ENCODE measurements at regions not wholly inside any gene's neighbourhood (a gene's known extent, or its start where the extent isn't known, plus 50 kb on each side); places are given as distances from the start of the nearest gene placed in this dataset.
"Not testable (repeated sequence)": the region's sequence is repeated elsewhere in the genome, so short reads cannot be mapped to it uniquely, and the experiment has no call there.

DNA sequence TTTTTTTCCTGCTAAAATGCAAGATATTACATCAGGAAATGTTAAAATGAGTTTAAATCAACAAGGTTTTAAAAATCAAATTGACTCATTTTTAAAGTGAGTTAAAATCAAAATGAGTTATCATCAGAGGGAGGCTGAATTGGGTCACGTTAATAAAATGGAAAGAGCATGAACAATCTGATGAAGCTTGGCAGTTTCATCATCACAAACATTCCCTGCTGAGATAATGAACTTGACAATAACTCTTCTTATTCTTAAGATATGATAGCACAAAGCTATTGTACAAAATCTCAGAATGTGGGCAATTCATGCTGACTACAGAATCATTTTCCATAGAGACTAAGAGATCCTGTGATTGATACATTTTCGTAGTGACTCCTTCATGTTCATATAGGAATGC lies 1086.7 kb downstream of the STIM2 start:
- FAIRE-seq (no peak), DNase-seq (ENCODE audit: insufficient read length) (no peak)
- no peak for TF ChIP-seq TAF1 (IDR thresholded peaks at IDR 0.05; ENCODE audit: borderline replicate concordance, low read depth, low read length)
- TF ChIP-seq POLR2A (IDR thresholded peaks at IDR 0.05; ENCODE audit: low read depth, low read length): no peak
- TF ChIP-seq POLR2AphosphoS5 (IDR thresholded peaks at IDR 0.05; ENCODE audit: low read depth, low read length): no peak

DNA sequence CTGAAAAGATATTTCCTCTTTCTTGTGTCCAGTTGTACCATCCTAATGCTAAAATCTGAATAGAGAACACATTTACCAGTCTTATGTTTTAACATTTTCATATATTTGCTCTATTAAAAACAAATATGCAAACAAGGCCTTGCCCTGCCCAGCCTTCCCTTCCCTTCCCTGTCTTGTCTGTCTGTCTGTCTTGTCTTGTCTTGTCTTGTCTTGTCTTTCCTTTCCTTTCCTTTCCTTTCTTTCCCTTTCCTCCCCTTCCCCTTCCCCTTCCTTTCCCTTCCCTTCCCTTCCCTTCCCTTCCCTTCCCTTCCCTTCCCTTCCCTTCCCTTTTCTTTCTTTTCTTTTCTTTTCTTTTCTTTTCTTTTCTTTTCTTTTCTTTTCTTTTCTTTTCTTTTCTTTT lies 1103.5 kb downstream of the STIM2 start:
- FAIRE-seq: no peak
- TF ChIP-seq TAF1 (IDR thresholded peaks at IDR 0.05; ENCODE audit: borderline replicate concordance, low read depth, low read length) (no peak), POLR2AphosphoS5 (IDR thresholded peaks at IDR 0.05; ENCODE audit: low read depth, low read length) (no peak), POLR2A (IDR thresholded peaks at IDR 0.05; ENCODE audit: low read depth, low read length) (no peak)
- no peak for DNase-seq (ENCODE audit: insufficient read length)

DNA sequence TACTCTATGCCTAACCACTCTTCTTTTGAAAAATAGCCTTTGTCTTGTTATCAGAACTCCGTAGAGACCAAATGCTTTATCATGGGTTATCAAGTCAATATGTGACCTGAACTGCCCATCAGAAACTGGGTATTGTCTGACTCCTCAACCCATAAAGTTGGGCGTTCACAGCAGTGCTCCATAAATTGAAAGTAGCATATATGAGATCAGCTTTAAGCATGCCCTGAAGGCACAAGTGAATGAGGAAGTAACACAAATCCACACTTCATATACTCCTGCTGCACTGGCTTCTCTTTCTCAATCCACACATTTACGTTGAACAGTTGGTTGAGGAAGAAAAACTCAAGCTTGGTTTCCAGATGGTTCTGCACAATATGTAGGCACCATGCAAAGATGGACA lies 1106.0 kb downstream of the STIM2 start:
- FAIRE-seq (no peak), DNase-seq (ENCODE audit: insufficient read length) (no peak)
- no peak for TF ChIP-seq TAF1 (IDR thresholded peaks at IDR 0.05; ENCODE audit: borderline replicate concordance, low read depth, low read length)
- no peak for TF ChIP-seq POLR2AphosphoS5 (IDR thresholded peaks at IDR 0.05; ENCODE audit: low read depth, low read length)
- no peak for TF ChIP-seq POLR2A (IDR thresholded peaks at IDR 0.05; ENCODE audit: low read depth, low read length)

DNA sequence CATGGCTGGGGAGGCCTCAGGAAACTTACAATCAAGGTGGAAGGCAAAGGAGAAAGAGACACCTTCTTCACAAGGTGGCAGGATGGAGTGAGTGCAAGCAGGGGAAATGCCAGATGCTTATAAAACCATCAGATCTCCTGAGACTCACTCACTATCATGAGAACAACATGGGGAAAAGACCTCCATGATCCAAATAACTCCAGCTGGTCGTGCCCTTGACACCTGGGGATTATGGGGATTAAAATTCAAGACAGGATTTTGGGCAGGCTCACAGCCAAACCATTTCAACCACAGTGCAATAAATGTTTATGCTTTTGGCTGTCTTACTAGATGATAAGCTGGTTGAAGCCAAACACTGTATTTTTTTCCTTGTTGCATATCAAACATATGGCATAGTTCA lies 1112.4 kb downstream of the STIM2 start:
- no peak for DNase-seq (ENCODE audit: insufficient read length)
- FAIRE-seq: no peak
- no peak for TF ChIP-seq POLR2A (IDR thresholded peaks at IDR 0.05; ENCODE audit: low read depth, low read length)
- no peak for TF ChIP-seq POLR2AphosphoS5 (IDR thresholded peaks at IDR 0.05; ENCODE audit: low read depth, low read length)
- TF ChIP-seq TAF1 (IDR thresholded peaks at IDR 0.05; ENCODE audit: borderline replicate concordance, low read depth, low read length): no peak

DNA sequence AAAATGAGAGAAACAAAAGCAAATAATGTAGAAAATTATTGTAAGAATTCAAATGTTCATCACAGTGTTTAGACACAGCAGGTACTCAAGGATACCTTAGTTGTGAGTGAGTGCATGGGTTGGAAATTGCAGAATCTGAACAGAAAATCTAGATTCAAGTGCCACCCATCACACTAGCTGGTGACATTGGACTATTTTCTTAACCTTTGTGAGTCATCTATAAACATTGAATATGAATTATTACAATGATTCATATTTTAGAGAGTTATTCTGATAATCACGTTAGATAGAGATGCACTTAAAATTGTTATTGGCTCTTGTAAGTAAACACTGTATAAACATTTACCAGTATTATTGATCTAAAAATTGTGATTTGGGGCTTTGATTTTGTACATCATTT lies 1113.1 kb downstream of the STIM2 start:
- FAIRE-seq: no peak

DNA sequence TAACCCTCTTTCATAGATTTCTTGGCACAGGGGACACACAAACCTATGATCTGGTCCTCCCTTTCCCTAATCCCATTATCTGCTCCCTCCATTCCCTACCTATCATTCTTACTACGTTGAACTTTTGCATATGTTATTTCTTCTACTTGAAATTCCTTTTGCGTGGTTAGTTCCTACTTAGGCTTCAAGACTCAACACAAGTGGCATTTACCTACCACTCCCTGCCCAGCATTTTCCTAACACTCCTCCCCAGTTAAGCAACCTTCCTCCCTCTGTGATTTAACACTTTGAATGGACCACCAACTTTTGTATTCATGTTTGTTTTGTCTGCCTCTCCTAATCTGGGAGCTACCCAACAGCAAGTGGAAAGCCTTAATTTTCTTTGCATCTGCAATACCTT lies 1113.7 kb downstream of the STIM2 start:
- FAIRE-seq: no peak
- TF ChIP-seq POLR2A (IDR thresholded peaks at IDR 0.05; ENCODE audit: low read depth, low read length) (no peak), POLR2AphosphoS5 (IDR thresholded peaks at IDR 0.05; ENCODE audit: low read depth, low read length) (no peak), TAF1 (IDR thresholded peaks at IDR 0.05; ENCODE audit: borderline replicate concordance, low read depth, low read length) (no peak)
- DNase-seq (ENCODE audit: insufficient read length): no peak

More for the DNA sequence above, 1113.1 kb downstream of the STIM2 start:
- DNase-seq (ENCODE audit: insufficient read length): no peak
- no peak for TF ChIP-seq POLR2AphosphoS5 (IDR thresholded peaks at IDR 0.05; ENCODE audit: low read depth, low read length)
- TF ChIP-seq TAF1 (IDR thresholded peaks at IDR 0.05; ENCODE audit: borderline replicate concordance, low read depth, low read length): no peak
- no peak for TF ChIP-seq POLR2A (IDR thresholded peaks at IDR 0.05; ENCODE audit: low read depth, low read length)

DNA sequence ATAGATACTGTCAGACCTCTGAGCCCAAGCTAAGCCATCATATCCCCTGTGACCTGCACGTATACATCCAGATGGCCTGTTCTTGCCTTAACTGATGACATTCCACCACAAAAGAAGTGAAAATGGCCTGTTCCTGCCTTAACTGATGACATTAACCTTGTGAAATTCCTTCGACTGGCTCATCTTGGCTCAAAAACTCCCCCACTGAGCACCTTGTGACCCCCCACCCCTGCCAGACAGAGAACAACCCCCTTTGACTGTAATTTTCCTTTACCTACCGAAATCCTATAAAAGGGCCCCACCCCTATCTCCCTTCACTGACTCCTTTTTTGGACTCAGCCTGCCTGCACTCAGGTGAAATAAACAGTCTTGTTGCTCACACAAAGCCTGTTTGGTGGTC lies 1114.2 kb downstream of the STIM2 start:
- not testable (repeated sequence) for FAIRE-seq; DNase-seq (ENCODE audit: insufficient read length)

DNA sequence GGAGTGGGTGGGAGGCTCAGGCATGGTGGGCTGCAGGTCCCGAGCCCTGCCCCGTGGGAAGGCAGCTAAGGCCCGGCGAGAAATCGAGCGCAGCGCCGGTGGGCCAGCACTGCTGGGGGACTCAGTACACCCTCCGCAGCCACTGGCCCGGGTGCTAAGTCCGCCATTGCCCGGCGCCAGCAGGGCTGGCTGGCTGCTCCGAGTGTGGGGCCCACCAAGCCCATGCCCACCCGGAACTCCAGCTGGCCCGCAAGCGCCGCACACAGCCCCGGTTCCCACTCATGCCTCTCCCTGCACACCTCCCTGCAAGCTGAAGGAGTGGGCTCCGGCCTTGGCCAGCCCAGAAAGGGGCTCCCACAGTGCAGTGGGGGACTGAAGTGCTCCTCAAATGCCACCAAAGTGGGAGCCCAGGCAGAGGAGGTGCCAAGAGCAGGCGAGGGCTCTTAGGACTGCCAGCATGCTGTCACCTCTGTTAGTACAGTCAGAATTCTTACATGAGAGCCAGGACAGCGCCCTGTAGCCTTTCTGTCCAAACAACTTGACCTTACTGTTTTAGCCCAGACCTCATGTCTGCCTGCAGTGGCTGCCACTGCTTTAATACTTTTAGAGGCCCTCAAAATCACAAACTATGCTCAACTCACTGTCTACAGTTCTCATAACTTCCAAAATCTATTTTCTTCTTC lies 1117.9 kb downstream of the STIM2 start:
- not testable (repeated sequence) for FAIRE-seq; DNase-seq (ENCODE audit: insufficient read length)

DNA sequence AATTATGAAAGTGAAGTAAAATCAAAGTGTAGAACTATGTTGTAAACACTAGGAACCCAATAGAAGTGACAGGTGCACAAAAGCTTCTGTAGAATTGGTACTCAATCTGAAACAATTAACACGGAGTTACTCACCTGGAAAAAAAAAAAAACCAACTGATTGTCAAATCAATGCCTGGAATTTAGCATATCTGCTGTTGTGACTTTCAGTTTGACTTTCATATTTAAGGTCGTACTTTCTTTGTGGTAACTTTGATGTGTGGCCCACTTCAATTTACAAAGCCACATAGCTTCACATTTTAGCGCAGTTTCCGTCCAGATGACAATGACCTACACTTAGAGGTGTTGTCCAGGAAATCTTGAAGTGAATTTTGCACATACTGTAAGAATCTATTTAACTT lies 1124.9 kb downstream of the STIM2 start:
- no peak for TF ChIP-seq POLR2AphosphoS5 (IDR thresholded peaks at IDR 0.05; ENCODE audit: low read depth, low read length)
- no peak for TF ChIP-seq POLR2A (IDR thresholded peaks at IDR 0.05; ENCODE audit: low read depth, low read length)
- TF ChIP-seq TAF1 (IDR thresholded peaks at IDR 0.05; ENCODE audit: borderline replicate concordance, low read depth, low read length): no peak
- FAIRE-seq (no peak), DNase-seq (ENCODE audit: insufficient read length) (no peak)

DNA sequence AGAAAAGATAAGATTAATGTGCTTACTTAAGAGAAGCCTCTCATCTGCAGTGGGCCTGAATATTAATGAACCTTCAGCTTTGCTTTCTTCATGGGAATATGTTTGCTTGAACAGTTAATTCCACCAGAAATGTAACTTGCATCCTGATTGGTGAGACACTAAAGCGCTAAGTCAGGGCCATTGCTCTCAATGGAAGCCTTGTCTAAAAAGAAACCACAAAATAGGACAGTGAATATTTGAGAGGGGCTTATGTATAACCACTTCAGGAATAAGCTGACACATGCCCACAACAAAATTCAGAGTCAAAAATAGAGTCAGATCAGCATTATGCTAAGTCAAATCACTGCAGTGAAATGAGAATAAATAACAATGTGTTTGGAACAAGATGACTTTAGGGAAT lies 1125.8 kb downstream of the STIM2 start:
- DNase-seq (ENCODE audit: insufficient read length) (no peak), FAIRE-seq (no peak)
- TF ChIP-seq TAF1 (IDR thresholded peaks at IDR 0.05; ENCODE audit: borderline replicate concordance, low read depth, low read length): no peak
- no peak for TF ChIP-seq POLR2AphosphoS5 (IDR thresholded peaks at IDR 0.05; ENCODE audit: low read depth, low read length)

DNA sequence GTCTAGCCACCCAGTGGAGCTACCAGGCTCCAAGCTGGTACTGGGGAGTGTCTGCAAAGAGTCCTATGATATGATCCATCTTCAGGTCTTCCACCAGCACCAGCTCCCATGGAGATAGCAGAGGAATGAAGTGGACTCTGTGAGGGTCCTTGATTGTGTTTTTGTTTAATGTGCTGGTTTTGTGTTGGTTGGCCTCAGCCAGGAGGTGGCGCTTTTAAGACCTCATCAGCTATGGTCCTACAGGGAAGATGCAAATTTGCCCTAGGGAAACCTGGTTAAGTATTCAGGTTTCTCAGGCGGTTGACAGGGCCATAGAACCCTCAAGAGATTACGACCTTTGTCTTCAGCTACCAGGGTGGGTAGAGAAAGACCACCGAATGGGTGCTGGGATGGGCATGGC lies 1141.1 kb downstream of the STIM2 start:
- TF ChIP-seq TAF1 (IDR thresholded peaks at IDR 0.05; ENCODE audit: borderline replicate concordance, low read depth, low read length): no peak
- TF ChIP-seq POLR2A (IDR thresholded peaks at IDR 0.05; ENCODE audit: low read depth, low read length): no peak
- no peak for TF ChIP-seq POLR2AphosphoS5 (IDR thresholded peaks at IDR 0.05; ENCODE audit: low read depth, low read length)
- no peak for FAIRE-seq
- DNase-seq (ENCODE audit: insufficient read length): no peak

DNA sequence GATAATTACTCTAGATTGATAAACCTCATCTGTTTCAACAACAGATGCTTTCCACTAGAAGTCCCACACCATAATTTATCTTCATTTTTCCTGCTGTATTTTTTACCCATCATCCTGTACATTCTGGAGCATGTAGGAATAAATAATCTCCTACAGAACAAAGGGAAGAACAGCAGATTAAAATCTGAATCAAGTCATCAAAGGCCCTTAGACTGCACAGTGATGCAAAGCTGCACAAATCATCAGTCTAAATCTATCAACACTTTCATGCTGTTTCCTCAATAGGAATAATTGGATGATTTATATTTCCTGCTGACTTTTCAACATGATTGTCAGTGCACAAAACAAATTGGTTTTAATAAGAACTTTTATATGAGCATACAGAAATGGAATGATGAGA lies 1143.9 kb downstream of the STIM2 start:
- FAIRE-seq (no peak), DNase-seq (ENCODE audit: insufficient read length) (no peak)
- no peak for TF ChIP-seq TAF1 (IDR thresholded peaks at IDR 0.05; ENCODE audit: borderline replicate concordance, low read depth, low read length)
- TF ChIP-seq POLR2AphosphoS5 (IDR thresholded peaks at IDR 0.05; ENCODE audit: low read depth, low read length): no peak
- no peak for TF ChIP-seq POLR2A (IDR thresholded peaks at IDR 0.05; ENCODE audit: low read depth, low read length)

DNA sequence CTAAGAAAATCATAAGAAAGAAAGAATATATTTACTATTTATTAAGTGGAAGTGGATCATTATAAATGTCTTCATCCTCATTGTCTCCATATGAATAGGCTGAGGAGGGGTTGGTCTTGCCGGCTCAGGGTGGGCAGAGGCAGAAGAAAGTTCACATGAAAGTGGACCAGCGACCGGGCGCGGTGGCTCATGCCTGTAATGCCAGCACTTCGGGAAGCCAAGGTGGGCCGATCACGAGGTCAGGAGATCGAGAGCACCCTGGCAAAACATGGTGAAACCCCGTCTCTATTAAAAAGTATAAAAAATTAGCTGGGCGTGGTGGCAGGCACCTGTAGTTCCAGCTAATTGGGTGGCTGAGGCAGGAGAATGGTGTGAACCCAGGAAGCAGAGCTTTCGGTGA lies 1145.4 kb downstream of the STIM2 start:
- no peak for DNase-seq (ENCODE audit: insufficient read length)
- FAIRE-seq: no peak
- no peak for TF ChIP-seq POLR2A (IDR thresholded peaks at IDR 0.05; ENCODE audit: low read depth, low read length)
- no peak for TF ChIP-seq TAF1 (IDR thresholded peaks at IDR 0.05; ENCODE audit: borderline replicate concordance, low read depth, low read length)
- no peak for TF ChIP-seq POLR2AphosphoS5 (IDR thresholded peaks at IDR 0.05; ENCODE audit: low read depth, low read length)
